NCI-H2081 (cell line): ENCODE measurements at regions not wholly inside any gene's neighbourhood (a gene's known extent, or its start where the extent isn't known, plus 50 kb on each side); places are given as distances from the start of the nearest gene placed in this dataset.

Experiments
- DNase-seq, 2 experiments: peaks; one replicate each; lab custom pipeline; 2025; lab: John Stamatoyannopoulos, UW

DNA sequence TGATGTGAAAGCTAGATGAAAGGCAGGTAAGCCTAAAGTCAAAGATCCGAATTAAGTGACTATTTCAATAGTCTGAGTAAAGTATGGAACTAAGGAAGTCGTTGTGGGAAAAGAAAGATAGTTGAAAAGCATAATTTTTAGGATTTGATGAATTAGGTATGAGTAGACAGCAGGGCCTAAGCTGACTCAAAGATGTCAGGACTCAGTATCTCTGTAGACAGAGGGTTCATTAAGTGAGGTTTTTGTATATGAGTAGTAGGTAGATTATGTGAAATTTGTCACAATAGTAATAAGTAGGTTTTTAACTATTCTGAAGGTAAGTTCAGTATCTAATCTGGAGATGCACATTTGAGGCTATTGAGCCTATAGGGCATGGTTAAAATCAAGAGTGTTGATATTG lies 196.4 kb downstream of the RASSF9 start:
- DNase-seq, result no peak

DNA sequence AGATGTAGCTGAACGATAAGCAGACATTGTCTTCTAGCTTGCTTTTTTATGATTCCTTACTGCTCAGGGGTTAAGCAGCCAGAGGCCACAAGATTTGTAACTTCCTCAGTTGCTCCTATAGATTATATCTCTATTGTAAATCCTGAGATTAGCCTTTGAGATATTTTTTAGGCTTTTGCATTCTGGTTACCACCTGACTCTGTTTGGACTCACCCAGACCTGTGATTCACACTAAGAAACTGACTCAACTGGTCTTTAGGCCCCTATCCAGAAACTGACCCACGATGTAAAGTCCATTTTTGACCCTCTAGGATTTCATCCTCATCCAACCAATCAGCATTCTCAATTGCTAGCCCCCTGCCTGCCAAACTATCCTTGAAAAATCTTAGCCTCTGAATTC lies 194.4 kb downstream of the RASSF9 start:
- DNase-seq, result no peak

DNA sequence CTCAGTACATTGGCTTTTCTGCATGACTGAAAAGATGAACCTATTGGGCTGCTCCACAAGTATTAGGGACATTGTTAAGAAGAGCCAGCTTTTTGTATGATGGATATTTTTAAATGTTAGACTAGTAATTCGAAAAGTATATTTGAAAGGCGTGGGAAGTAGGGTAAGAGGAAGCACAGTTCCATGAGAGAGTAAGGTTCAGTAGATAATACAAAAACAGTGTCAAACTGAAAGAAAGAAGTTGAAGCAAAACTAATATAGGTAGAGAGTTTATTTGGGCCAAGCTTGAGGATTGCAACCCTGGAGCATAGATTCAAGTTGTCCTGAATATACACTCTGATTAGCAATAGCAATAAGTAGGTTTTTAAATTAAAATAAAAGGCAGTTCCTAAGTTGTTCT lies 193.9 kb downstream of the RASSF9 start:
- DNase-seq, result no peak

DNA sequence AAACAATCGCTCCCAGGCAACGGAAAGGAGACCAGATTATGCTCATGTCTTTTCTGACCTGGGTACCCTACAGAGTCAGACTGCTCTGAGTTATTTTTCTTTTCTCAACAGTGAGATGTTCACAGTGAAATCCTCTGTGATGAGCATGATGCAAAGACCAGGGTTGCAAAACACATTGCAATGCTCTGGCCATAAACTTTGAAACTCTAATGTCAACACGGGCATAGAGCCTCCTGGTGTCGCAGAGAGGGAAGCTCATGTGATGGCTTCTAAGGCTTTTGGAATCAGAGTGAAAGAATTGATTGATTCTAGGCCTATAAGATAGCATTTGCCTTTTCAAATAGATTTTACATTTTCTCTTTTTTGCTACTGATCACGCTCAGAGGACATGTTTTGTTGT lies 193.4 kb downstream of the RASSF9 start:
- DNase-seq, result no peak

DNA sequence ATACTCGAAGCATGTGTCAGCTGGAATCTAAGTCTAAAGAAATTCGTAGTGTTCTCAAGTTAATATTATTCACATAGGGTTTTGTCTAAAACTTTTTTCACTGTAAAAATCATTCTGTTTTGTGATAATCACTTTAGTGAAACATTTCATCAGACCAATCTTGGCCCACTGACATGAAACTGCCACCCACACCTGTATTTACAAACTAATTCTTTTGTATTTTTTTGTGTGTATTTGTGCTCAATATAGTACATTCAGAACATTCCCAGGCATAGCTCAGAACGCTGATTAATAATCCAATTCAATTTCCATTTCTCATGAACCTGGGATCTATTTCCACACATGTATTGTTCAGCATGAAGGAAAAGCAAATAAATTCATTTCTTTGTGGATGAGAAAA lies 191.7 kb downstream of the RASSF9 start:
- no peak for DNase-seq

DNA sequence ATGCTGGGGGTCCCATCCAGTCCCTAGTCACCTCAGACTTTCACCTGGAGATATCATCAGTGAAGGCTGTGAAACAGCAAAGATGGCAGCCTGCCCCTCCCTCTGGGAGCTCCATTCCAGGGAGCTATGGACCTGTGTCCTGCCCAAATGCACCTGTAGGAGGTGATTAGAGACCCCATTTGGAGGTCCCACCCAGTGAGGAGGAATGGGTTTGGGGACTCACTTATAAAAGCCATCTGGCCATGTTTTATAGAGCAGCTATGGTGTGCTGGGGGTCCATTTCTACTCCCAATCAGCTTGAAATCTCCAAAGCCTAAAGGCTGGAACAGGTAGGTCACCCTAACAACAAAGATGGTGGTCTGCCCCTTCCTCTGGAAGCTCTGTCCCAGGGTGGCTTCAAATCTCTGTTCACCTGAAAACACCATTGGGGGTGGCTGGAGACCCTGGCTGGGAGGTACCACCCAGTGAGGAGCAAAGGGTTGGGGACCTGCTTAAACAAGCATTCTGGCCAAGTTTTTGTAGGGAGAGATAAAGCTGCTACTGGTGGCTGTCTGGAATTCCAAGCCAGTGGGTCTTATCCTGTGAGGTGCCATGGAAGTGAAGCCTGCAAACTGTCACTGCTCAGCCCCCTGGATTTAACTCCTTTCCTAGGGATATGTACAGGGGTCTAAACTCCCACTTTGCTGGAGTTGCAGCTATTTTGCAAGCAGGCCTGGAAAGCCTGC lies 182.3 kb downstream of the RASSF9 start:
- DNase-seq, result no peak

DNA sequence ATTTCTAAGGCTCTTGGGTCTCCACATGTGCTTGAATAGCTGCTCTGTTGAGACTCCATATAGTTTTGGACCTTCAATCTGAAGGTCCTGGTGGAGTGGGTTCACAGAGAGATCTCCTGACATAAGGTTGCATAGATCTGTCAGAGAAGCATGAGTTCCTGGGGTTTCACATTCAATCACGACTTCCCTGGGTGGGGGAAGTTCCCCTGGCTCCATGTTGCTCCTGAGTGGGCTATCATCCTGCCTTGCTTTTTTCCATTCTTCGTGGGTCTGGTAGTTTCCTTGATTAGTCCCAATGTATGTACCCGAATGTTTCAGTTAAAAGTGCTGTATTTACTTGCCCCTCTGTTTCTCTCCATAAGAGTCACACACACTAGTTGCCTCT lies 181.8 kb downstream of the RASSF9 start:
- DNase-seq, result no peak

DNA sequence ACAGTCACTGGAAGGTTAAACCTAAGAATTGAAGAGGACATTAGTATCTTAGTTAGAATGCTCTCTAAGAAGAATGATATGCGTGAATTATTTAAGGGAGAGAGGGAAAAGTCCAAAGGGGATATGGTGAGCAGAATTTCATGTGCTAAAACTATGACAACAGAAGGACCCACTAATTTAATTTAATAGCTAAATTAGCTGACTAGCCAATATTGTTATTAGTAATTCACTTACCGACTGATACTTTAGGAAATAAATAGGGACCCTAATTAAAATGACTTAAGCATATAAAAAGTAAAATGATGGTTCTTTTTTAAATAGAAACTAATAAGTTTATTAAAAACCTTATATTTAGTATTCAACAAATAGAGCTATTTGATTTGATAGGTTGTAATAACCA lies 179.6 kb downstream of the RASSF9 start:
- DNase-seq, result no peak

DNA sequence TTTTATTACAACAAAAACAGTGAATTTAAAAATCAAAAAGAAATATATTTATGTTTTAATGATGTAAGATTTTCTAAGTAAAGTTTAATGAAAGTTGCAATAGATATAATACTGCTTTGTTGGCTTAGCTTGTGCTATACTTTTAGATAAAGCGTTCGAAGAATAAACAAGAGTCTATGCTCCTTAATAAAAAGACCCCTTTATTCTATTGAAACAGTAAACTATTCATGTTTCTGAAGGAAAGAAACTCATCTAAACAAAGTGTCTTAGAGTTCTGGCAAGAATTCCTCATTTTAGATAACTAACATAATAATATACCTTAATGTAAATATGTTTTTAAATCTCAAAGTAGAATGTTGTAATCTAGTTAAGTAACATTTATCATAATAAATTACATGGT lies 179.0 kb downstream of the RASSF9 start:
- DNase-seq, result no peak

DNA sequence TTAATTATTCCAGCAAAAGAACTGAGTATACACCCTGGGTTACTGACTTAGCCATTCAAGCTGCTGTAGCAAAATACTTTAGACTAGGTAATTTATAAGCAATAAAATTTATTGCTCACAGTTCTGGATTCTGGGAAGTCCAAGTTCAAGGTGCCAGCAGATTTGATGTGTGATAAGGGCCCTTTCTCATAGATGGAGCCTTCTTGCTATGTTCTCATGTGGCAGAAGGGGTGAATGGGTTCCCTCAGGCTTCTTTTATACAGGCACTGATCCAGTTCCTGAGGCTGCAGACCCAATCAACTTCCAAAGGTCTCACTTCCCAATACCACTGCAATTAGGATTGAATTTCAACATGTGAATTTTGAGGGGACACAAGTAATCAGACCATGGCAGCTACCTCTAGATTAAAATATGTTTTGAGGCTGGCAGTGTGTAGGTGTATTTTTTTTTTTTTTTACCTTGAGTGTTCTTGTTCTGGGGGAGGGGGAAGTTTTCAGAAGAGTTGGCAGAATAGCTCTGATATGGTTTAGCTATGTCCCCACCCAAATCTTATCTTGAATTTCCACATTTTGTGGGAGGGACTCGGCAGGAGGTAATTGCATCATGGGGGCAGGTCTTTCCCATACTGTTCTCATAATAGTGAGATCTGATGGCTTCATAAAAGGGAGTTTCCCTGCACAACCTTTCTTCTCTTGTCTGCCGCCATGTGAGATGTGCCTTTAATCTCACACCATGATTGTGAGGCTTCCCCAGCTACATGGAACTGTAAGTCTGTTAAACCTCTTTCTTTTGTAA lies 178.2 kb downstream of the RASSF9 start:
- no peak for DNase-seq

DNA sequence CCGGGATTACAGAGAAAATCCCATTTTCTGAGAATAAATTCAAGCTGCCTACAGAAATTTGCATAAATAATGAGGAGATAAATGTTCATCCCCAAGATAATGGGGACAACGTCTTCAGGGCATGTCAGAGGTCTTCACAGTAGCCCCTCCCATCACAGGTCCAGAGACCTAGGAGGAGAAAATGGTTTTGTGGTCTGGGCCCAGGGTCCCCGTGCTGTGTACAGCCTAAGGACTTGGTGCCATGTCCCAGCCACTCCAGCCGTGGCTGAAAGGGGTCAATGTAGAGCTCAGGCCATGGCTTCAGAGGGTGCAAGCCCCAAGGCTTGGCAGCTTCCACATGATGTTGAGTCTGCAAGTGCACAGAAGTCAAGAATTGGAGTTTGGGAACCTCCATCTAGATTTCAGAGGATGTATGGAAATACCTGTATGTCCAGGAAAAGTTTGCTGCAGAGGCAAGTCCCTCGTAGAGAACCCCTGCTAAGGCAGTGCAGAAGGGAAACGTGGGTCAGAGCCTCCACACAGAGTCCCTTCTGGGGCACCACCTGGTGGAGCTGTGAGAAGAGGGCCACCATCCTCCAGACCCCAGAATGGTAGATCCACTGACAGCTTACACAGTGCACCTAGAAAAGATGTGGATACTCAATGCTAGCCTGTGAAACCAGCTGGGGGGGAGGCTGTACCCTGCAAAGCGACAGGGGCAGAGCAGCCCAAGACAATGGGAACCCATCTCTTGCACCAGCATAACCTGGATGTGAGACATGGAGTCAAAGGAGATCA lies 176.3 kb downstream of the RASSF9 start:
- no peak for DNase-seq

DNA sequence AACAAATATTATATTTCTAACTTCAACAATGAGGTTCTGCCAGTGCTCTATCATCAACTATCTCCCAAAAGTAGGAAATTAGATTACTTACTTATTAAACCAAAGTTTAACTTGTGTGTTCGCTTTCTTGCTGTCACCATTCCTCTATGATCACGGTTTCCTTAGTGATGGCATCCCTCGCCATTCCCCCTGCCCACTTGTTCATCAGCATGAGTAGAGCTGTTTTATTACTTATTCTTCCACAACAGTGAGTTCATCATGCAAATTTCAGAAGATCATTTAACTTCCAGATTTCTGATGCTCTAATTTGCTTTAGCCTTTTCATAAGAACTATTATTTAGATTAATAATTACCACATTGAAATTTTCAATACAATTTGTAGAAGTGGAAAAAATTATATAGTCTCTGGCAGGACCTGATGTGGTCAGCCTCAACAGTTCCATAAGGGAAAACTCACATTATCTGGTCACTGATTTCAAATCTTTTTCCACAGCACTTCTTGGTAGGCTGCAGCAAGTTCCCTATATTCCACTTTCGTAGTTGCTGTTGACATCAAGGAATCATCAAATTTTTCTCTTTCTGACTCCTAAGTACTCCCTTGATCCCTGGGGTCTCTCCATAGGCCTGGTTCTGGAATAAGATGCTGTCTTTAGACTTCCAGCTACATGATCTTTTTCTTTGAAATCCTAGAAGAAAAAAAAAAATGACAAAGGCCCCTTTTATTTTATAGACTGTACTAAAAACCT lies 174.6 kb downstream of the RASSF9 start:
- DNase-seq, result no peak

DNA sequence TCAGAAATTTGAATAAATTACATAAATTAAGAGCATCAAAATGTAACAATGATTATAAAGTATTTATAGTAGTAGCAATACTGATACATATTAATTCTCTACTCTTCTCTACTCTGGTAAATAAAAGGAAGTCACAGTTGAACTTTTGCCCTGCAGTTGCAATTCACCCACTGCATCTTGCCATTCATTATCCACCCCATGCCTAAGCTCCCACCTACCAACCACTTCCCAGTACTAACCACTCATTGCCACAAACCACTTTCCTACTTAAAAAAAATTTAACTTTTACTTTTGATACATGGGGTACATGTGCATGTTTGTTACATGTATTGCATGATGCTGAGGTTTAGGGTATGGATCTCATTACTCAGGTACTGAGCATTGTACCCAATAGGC lies 174.0 kb downstream of the RASSF9 start:
- DNase-seq, result no peak

DNA sequence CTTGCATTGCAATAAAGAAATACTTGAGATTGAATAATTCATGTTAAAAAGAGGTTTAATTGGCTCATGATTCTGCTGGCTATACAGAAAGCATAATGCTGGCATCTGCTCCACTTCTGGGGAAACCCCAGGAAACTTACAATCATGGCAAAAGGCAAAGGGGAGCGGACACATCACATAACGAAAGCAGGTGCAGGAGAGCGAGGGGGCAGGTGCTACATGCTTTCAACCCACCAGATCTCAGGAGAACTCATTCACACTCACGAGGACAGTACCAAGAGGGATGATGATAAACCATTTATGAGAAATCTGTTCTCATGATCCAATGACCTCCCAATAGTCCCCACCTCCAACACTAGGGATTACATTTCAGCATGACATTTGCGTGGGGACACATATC lies 172.6 kb downstream of the RASSF9 start:
- no peak for DNase-seq

DNA sequence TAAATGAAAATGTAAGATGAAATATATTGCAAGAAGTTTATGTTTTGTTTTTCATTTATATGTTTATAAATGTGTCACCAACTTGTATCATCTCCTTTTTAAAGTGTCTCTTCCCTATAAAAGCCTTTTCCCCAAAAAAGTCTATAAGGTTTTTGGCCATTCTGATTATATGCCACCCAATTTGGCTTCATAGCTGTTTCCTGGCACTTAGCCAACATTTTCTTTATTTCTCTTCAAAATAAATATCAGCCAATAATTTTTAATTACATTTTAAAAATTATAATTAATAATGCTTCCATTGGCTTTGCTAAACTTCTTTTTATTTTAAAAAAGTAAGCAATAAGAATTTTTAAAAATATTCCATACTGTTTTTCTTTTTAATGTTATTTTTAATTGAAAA lies 171.8 kb downstream of the RASSF9 start:
- no peak for DNase-seq

DNA sequence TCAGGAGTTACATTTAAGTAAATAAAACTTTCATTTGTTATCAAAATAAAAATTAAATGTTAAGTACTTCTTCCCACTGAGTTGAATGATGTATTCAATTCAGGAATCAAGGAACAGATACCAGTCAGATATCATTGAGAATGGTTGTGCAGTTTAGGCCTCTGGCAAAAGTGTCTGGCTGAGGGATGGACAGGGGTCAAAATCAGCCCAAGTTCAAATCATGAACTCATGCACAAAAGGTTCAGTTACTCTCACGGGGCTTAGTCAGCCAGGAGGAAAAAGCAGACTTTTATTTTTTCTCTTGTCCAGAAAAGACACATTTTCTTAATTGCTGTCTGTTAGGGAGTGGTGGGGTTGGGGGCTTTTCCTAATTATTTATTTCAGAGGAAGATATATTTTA lies 166.3 kb downstream of the RASSF9 start:
- DNase-seq, result no peak

DNA sequence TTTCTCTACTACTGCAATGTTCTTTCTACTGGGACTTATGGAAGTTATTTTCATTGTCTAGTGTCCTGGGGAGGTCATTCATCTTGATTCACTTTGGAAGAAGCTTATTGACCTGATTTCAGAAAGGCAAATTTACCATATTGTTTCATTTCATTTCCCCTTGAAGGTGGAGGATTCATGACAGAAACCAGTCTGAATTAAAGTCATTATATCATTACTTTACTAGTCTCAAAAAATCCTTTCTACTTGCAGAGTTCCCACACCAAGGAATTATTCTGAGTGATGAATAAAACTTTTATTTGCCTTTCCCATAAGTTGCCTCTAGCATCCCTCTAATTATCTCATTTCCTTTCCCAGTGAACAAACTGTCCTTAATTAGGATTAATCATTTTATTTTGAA lies 163.8 kb downstream of the RASSF9 start:
- DNase-seq, result no peak

DNA sequence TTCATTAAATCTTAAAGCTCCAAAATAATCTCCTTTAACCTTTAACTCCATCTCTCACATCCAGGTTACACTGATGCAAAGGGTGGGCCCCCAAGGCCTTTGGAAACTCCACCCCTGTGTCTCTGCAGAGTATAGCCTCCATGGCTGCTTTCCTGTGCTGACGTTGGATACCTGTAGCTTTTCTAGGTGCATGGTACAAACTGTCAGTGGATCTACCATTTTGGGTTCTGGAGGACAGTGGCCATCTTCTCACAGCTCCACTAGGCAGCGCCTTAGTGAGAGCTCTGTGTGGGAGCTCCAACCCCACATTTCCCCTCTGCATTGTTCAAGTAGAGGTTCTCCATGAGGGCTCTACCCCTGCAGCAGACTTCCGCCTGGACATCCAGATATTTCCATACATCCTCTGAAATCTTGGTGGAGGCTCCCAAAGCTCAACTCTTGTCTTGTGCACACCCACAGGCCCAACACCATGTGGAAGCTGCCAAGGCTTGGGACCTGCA lies 162.2 kb downstream of the RASSF9 start:
- no peak for DNase-seq

DNA sequence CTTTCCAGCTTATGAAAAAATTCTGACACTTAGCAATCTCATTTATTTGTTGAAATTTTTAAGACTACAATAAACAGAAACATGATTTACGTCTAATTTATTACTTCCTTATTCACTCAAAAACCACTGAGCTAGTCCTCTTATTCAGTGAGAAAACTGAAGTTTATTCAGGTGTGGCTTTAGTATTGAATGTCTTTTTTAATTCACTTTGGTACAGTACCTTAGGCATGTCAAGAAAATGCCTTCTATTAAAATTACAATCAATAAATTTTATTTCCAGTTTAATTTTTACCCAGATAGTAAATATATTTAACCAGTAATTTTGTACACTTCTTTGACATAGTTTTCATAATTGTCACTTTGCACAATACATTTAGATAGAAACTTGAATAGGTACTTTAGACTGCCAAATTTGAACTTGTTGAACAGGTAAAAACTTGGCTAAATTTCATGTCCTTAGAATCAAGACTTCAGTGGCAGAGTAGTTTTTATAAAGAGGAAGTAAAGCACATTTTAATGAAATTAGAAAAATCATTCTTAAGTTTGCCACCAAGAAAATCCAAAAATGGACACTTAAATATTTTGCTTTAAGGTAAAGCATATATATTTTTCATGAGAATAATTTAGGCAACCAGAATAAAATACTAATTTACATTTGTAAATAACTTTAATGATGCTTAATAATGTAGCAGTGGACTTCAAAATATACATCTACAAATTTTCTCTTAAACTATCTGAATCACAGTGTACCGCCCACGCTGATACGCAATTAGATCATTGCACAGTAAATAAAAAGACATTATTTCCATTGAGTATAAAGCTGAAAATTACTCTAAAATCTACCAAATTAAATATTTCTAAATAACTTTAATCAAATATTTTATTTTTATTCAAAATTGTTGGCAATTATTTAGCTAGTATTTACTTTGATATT lies 159.1 kb downstream of the RASSF9 start:
- no peak for DNase-seq

DNA sequence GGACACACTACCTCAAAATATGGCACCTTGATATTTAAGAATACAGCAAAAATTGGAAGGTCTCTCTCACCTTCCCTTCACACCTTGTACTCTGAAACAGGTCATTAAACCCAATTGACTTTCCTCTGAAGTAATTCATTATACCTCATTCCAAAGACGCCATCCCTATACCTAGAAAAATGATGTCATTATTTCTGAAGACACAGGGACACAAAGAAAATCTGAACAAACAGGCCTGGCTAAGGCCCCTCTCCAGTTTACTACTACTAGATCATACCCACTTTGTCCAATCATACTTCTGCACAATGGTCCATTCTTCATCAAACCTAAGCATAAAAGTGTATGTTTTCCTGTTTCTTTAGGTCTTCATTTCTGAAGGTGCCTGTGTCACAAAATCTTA lies 156.9 kb downstream of the RASSF9 start:
- DNase-seq, result no peak

DNA sequence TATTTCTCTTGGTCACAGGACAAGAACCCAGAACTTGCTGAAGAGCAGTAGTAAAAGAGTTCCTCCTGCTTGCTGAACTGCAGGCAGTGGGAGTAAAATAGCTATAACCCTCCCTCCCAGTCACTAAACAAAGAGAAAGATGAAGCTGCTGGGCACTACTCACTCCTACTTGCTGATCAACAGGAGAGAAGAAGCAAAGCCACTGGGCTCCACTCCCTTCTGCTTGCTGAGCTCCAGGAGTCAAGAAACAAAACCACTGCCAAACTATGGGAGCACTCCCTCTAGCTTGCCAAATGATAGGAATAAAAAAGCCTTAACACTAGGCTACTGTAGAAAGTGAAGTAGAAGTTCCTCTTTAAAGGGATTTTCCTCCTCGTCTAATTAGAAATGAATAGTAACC lies 155.3 kb downstream of the RASSF9 start:
- DNase-seq, result no peak
